ENCODE measurements at regions not wholly inside any gene's neighbourhood (a gene's known extent, or its start where the extent isn't known, plus 50 kb on each side); places are given as distances from the start of the nearest gene placed in this dataset.
"Not testable (repeated sequence)": the region's sequence is repeated elsewhere in the genome, so short reads cannot be mapped to it uniquely, and the experiment has no call there.

DNA sequence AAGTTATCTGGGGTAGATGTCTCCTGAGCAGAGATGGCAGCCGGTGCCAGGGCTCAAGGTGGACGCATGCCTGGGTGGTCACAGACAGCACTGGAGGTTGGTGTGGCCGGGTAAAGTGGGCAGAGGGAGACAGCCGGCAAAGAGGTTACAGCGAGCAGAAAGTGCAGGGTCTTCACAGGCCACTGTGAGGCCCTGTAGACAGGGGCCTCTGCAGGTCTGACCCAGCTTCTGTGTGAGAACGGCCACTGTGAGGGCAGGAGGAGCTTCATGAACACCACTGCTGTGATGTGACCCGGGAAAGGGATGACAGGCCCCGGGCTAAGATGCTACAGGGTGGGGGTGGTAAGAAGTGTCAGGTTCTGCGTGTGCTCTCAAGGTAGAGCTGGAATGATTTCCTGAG is 111.2 kb upstream of the VOPP1 start:
- TF ChIP-seq ZNF707 (tag by site-specific recombination; IDR thresholded peaks at IDR 0.05) = not testable (repeated sequence)
- TF ChIP-seq, protein P1, sequence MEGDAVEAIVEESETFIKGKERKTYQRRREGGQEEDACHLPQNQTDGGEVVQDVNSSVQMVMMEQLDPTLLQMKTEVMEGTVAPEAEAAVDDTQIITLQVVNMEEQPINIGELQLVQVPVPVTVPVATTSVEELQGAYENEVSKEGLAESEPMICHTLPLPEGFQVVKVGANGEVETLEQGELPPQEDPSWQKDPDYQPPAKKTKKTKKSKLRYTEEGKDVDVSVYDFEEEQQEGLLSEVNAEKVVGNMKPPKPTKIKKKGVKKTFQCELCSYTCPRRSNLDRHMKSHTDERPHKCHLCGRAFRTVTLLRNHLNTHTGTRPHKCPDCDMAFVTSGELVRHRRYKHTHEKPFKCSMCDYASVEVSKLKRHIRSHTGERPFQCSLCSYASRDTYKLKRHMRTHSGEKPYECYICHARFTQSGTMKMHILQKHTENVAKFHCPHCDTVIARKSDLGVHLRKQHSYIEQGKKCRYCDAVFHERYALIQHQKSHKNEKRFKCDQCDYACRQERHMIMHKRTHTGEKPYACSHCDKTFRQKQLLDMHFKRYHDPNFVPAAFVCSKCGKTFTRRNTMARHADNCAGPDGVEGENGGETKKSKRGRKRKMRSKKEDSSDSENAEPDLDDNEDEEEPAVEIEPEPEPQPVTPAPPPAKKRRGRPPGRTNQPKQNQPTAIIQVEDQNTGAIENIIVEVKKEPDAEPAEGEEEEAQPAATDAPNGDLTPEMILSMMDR (tag by site-specific recombination; IDR thresholded peaks at IDR 0.05) = not testable (repeated sequence)
